Lung (tissue), 11 donors: ENCODE measurements at regions not wholly inside any gene's neighbourhood (a gene's known extent, or its start where the extent isn't known, plus 50 kb on each side); places are given as distances from the start of the nearest gene placed in this dataset.
A peak's percentile ranks its signal among the peaks of the same experiment; 100 is the strongest.
"Not testable (repeated sequence)": the region's sequence is repeated elsewhere in the genome, so short reads cannot be mapped to it uniquely, and the experiment has no call there.

ENCODE experiments used
- ATAC-seq: fragments of 200-7000 bp; cut with Tn5 transposase; one replicate; pipeline ENCODE4 v1.9.1; 2020; ENCODE audit warnings: moderate number of reproducible peaks; ENCODE audit not compliant: insufficient read depth, low FRiP score
- DNase-seq, 3 donors: peaks; one replicate each; pipeline ENCODE4 v3.0.0-alpha.2; 2013 to 2017
- H3K27ac ChIP-seq, 2 donors: one replicate each; pipeline ENCODE4 v1.5.1; 2013; ENCODE audit warnings: mild to moderate bottlenecking in 2 of 2, moderate library complexity in 2 of 2, control low read depth in 1 of 2, inconsistent platforms in 1 of 2, low read depth in 1 of 2, low read length in 1 of 2
- H3K27me3 ChIP-seq, 3 donors: one replicate each; pipeline ENCODE4 v1.5.1; 2013; ENCODE audit warnings: low read length in 2 of 3; ENCODE audit not compliant: control insufficient read depth in 3 of 3, insufficient read depth in 3 of 3
- H3K36me3 ChIP-seq, 4 donors: one replicate each; pipeline ENCODE4 v1.5.1; 2013; ENCODE audit warnings: low read length in 4 of 4, mild to moderate bottlenecking in 1 of 4, moderate library complexity in 1 of 4; ENCODE audit not compliant: control insufficient read depth in 4 of 4, insufficient read depth in 4 of 4
- H3K4me1 ChIP-seq, 5 donors: one replicate each; pipeline ENCODE4 v1.5.1; 2013; ENCODE audit warnings: low read length in 5 of 5, mild to moderate bottlenecking in 2 of 5, moderate library complexity in 1 of 5; ENCODE audit not compliant: control insufficient read depth in 5 of 5, insufficient read depth in 5 of 5
- H3K4me3 ChIP-seq: one replicate; pipeline ENCODE4 v1.5.1; 2013; ENCODE audit warnings: mild to moderate bottlenecking, control low read depth, moderate library complexity
- H3K9ac ChIP-seq, 2 donors: one replicate each; pipeline ENCODE4 v1.5.1; 2013; ENCODE audit warnings: low read length in 2 of 2, control low read depth in 1 of 2; ENCODE audit not compliant: insufficient read depth in 1 of 2
- H3K9me3 ChIP-seq, 4 donors: one replicate each; pipeline ENCODE4 v1.5.1; 2013; ENCODE audit warnings: low read length in 3 of 4, mild to moderate bottlenecking in 1 of 4, moderate library complexity in 1 of 4; ENCODE audit not compliant: control insufficient read depth in 4 of 4, insufficient read depth in 3 of 4
- WGBS, 2 donors: extraction: QIAGEN DNeasy Blood & Tissue Kit; methylation state at CpG; one replicate each; pipeline ENCODE4 v1.1.7; 2013; 5-methylcytosine and 5-hydroxymethylcytosine counted together
- TF ChIP-seq, protein P1 (sequence below): IDR thresholded peaks from 2 replicates; pipeline ENCODE4 v1.5.1; 2012; ENCODE audit warnings: mild to moderate bottlenecking; ENCODE audit errors: control extremely low read depth, extremely low read depth
- donor health status: control.
- donor health status: control.
- donor health status: Bipolar disorder and iron deficiency.
- donor health status: healthy.
- donor health status: DM: yes; HTN: yes; CAD: no.

DNA sequence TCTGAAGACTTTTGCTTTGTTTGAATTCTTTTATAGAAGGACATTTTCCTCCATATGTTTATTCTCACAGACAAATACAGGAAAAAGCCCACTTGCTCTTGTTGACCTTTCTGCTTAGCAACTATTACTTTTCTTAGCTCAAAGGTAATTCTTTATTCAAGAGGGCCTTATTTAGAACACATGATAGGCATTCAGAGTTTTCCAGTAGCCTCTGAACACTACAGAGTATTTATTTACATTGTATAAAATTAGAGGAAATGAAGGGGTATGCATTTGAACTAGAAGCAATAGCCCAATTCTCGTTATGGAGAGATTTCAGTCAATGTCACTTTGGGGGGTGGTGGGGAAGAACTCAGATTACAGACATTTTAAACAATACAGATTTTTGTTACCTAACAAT, 581.7 kb downstream of the KCNJ2 start:
- TF ChIP-seq, protein P1, sequence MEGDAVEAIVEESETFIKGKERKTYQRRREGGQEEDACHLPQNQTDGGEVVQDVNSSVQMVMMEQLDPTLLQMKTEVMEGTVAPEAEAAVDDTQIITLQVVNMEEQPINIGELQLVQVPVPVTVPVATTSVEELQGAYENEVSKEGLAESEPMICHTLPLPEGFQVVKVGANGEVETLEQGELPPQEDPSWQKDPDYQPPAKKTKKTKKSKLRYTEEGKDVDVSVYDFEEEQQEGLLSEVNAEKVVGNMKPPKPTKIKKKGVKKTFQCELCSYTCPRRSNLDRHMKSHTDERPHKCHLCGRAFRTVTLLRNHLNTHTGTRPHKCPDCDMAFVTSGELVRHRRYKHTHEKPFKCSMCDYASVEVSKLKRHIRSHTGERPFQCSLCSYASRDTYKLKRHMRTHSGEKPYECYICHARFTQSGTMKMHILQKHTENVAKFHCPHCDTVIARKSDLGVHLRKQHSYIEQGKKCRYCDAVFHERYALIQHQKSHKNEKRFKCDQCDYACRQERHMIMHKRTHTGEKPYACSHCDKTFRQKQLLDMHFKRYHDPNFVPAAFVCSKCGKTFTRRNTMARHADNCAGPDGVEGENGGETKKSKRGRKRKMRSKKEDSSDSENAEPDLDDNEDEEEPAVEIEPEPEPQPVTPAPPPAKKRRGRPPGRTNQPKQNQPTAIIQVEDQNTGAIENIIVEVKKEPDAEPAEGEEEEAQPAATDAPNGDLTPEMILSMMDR = no peak
- DNase-seq = peak in 1 of 3 donors; percentile 32
- peaks cover 0 to 4% (median 0%) of the 10 kb centered on the region in 5 donors for H3K4me1 ChIP-seq
- H3K9ac ChIP-seq = no peak overlapping the region
- WGBS, 2 donors = 12 to 70% methylated on average over 1 of the region's 1 CpG
- H3K27me3 ChIP-seq = no peaks in the 10 kb centered on the region
- H3K4me3 ChIP-seq = no peak overlapping the region
- no peaks in the 10 kb centered on the region for H3K9me3 ChIP-seq
- H3K27ac ChIP-seq = no peak overlapping the region
- H3K36me3 ChIP-seq = no peaks in the 10 kb centered on the region
- no peak for ATAC-seq

GRCh38 chr17:70752461-70752860, 583.1 kb downstream of the KCNJ2 start:
- H3K27ac ChIP-seq, ATAC-seq, H3K9me3 ChIP-seq, DNase-seq, H3K9ac ChIP-seq, H3K4me3 ChIP-seq, H3K27me3 ChIP-seq, H3K4me1 ChIP-seq, H3K36me3 ChIP-seq: not testable (repeated sequence)
- 85% methylated on average over 5 of the region's 5 CpGs for WGBS, 2 donors

GRCh38 chr17:70752966-70753467, 583.7 kb downstream of the KCNJ2 start:
- H3K27me3 ChIP-seq = no peaks in the 10 kb centered on the region
- 90 to 97% methylated on average over 1 of the region's 1 CpG for WGBS, 2 donors
- ATAC-seq (no peak), DNase-seq (no peak)
- H3K4me3 ChIP-seq = no peak overlapping the region
- peaks cover 0 to 4% (median 0%) of the 10 kb centered on the region in 5 donors for H3K4me1 ChIP-seq
- no peak overlapping the region for H3K27ac ChIP-seq
- TF ChIP-seq, protein P1 = no peak
- H3K9ac ChIP-seq = no peak overlapping the region
- no peaks in the 10 kb centered on the region for H3K9me3 ChIP-seq
- no peaks in the 10 kb centered on the region for H3K36me3 ChIP-seq

DNA sequence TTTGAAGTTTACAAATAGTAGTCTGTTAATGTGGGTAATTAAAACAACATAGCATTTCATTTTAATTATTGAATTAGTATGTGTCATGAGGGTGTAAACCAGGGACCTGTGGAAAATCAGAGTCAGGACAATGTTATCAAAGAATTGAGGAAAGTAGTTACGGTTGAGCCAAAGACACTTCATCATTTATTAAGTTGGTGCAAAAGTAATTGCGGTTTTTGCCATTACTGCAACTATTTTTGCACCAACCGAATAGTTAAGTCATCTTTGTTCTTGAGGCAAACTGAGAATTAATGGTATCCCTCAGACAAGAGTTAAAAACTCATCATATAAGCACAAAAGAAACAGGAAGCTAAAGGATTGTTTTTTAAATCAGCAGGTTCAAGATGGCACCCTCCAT, 593.7 kb downstream of the KCNJ2 start:
- ATAC-seq = no peak
- no peaks in the 10 kb centered on the region for H3K27me3 ChIP-seq
- H3K27ac ChIP-seq = no peak overlapping the region
- TF ChIP-seq, protein P1 = no peak
- H3K4me1 ChIP-seq = peaks cover 0 to 3% (median 0%) of the 10 kb centered on the region in 5 donors
- H3K36me3 ChIP-seq = no peaks in the 10 kb centered on the region
- WGBS, 2 donors = 90 to 96% methylated on average over 3 of the region's 3 CpGs
- no peak for DNase-seq
- H3K4me3 ChIP-seq = no peak overlapping the region
- H3K9me3 ChIP-seq = no peaks in the 10 kb centered on the region
- H3K9ac ChIP-seq = no peak overlapping the region
